K562 (cell line): ENCODE measurements at regions not wholly inside any gene's neighbourhood (a gene's known extent, or its start where the extent isn't known, plus 50 kb on each side); places are given as distances from the start of the nearest gene placed in this dataset.

Source experiments
- ATAC-seq: fragments of 200-7000 bp; cut with Tn5 transposase; 3 replicates; pipeline ENCODE4 v1.9.1; 2020; ENCODE audit warnings: moderate library complexity
- BruUV-seq: library from RNA; stranded (reverse); fragments of 400-500 nt; replicated peaks from 2 replicates; lab custom pipeline; 2021; lab: Mats Ljungman, UMichigan
- CTCF ChIA-PET: fragments of 300-600 bp; formaldehyde crosslinking; extraction: SDS; loops from one replicate; lab custom pipeline; 2021; ENCODE audit warnings: low intra/inter-chr PET ratio; lab: Yijun Ruan, JAX
- POLR2A ChIA-PET: fragments of 300-600, 350-650 bp; sonication (Branson Sonifier 250); formaldehyde crosslinking; extraction: SDS; loops from one replicate; lab custom pipeline; 2021; ENCODE audit warnings: antibody characterized with exemption, inconsistent platforms; lab: Yijun Ruan, JAX
- DNase-seq, 4 experiments: peaks; one replicate each; pipeline versions ENCODE4 v3.0.0 to v3.0.0-alpha.2; 2011 to 2018; ENCODE audit warnings: low spot score in 3 of 4, mixed read lengths in 3 of 4; ENCODE audit errors: extremely low read depth in 1 of 4
- FAIRE-seq: peaks from 2 replicates; lab custom pipeline; 2011; peaks lifted over from hg19 to GRCh38; lab: Jason Lieb, UNC
- H2AFZ ChIP-seq: 2 replicates; pipeline ENCODE4 v1.6.0; 2011; ENCODE audit warnings: low read depth, low read length, control low read depth, inconsistent platforms
- H3K27ac ChIP-seq: fragments of 200-600 bp; 3 replicates; pipeline ENCODE4 v1.8.0; 2011; ENCODE audit warnings: low read depth, mild to moderate bottlenecking, control low read depth, inconsistent platforms, low read length, moderate library complexity, mixed read lengths; ENCODE audit errors: extremely low read depth
- H3K27me3 ChIP-seq, 2 experiments: fragments of 300-600 bp in 1 of 2; 2 replicates in 1 of 2; 3 replicates in 1 of 2; pipeline versions ENCODE4 v1.6.0 to v1.8.0; 2011; ENCODE audit warnings: inconsistent platforms in 2 of 2, low read length in 2 of 2, mild to moderate bottlenecking in 1 of 2, mixed read lengths in 1 of 2, moderate library complexity in 1 of 2; ENCODE audit not compliant: control insufficient read depth in 2 of 2, insufficient read depth in 2 of 2
- H3K36me3 ChIP-seq: fragments of 300-600 bp; 3 replicates; pipeline ENCODE4 v1.8.0; 2011; ENCODE audit warnings: mild to moderate bottlenecking, low read length, inconsistent platforms; ENCODE audit not compliant: control insufficient read depth, insufficient read depth
- H3K4me1 ChIP-seq, 2 experiments: fragments of 200-600 bp in 1 of 2; replicated peaks in 1 of 2; 2 replicates in 1 of 2; 3 replicates in 1 of 2; pipeline versions ENCODE4 v1.5.1 to v1.8.0; 2011; ENCODE audit warnings: inconsistent platforms in 2 of 2, low read length in 2 of 2, mild to moderate bottlenecking in 1 of 2, mixed read lengths in 1 of 2, moderate library complexity in 1 of 2; ENCODE audit not compliant: control insufficient read depth in 2 of 2, insufficient read depth in 2 of 2
- H3K4me2 ChIP-seq: 2 replicates; pipeline ENCODE4 v1.6.1; 2011; ENCODE audit warnings: low read length, control low read depth, inconsistent platforms, mixed read lengths; ENCODE audit not compliant: insufficient read depth
- H3K4me3 ChIP-seq: fragments of 200-600 bp; sonication (generic), shearing (Covaris generic); 2 replicates; pipeline ENCODE4 v1.5.1; 2016; ENCODE audit warnings: control low read depth, inconsistent platforms
- H3K79me2 ChIP-seq: fragments of 200-600 bp; 3 replicates; pipeline ENCODE4 v1.8.0; 2011; ENCODE audit warnings: low read length, inconsistent platforms; ENCODE audit not compliant: control insufficient read depth, insufficient read depth
- H3K9ac ChIP-seq, 2 experiments: 2 replicates each; pipeline versions ENCODE4 v1.6.0 to v1.6.1; 2011; ENCODE audit warnings: low read depth in 2 of 2, low read length in 2 of 2, control low read depth in 1 of 2, inconsistent platforms in 1 of 2, mild to moderate bottlenecking in 1 of 2, mixed read lengths in 1 of 2; ENCODE audit not compliant: insufficient read depth in 1 of 2
- H3K9me1 ChIP-seq: one replicate; pipeline ENCODE4 v1.6.0; 2011; ENCODE audit warnings: inconsistent platforms, mild to moderate bottlenecking, low read length, moderate library complexity; ENCODE audit not compliant: control insufficient read depth, insufficient read depth
- H3K9me3 ChIP-seq: replicated peaks from 2 replicates; pipeline ENCODE4 v1.5.1; 2011; ENCODE audit warnings: low read depth, low read length, inconsistent platforms; ENCODE audit not compliant: control insufficient read depth, insufficient read depth
- H4K20me1 ChIP-seq: replicated peaks from 2 replicates; pipeline ENCODE4 v1.6.1; 2011; ENCODE audit warnings: low read length, inconsistent platforms, mixed read lengths; ENCODE audit not compliant: control insufficient read depth, insufficient read depth
- BCLAF1 ChIP-seq, 2 experiments: fragments of 450-650 bp in 1 of 2; IDR thresholded peaks; 2 replicates each; pipeline ENCODE4 v1.6.1; 2011 to 2017; ENCODE audit warnings: low read depth in 2 of 2, antibody characterized with exemption in 1 of 2, borderline replicate concordance in 1 of 2, low read length in 1 of 2, mild to moderate bottlenecking in 1 of 2, mixed read lengths in 1 of 2; ENCODE audit not compliant: control insufficient read depth in 1 of 2
- CREB3L1 ChIP-seq: fragments of 450-650 bp; IDR thresholded peaks from 2 replicates; pipeline ENCODE4 v1.6.1; 2014; ENCODE audit warnings: low read depth, mild to moderate bottlenecking, moderate library complexity, borderline replicate concordance
- E4F1 ChIP-seq: fragments of 250-450 bp; sonication (Bioruptor Pico); IDR thresholded peaks from 2 replicates; pipeline ENCODE4 v1.5.0; 2021; ENCODE audit warnings: mild to moderate bottlenecking, borderline replicate concordance
- HOXB6 ChIP-seq: fragments of 250-450 bp; sonication (Bioruptor Pico); IDR thresholded peaks from 2 replicates; pipeline ENCODE4 v1.5.1; 2022; ENCODE audit warnings: mild to moderate bottlenecking, borderline replicate concordance
- KLF10 ChIP-seq: fragments of 250-450 bp; sonication (Bioruptor Pico); IDR thresholded peaks from 2 replicates; pipeline ENCODE4 v1.6.1; 2021; ENCODE audit warnings: matching md5 sums
- NFXL1 ChIP-seq: fragments of 450-650 bp; formaldehyde crosslinking; IDR thresholded peaks from 2 replicates; pipeline ENCODE4 v1.4.0; 2021; ENCODE audit warnings: mild to moderate bottlenecking
- PHB ChIP-seq: fragments of 250-450 bp; sonication (Bioruptor Pico); IDR thresholded peaks from 2 replicates; pipeline ENCODE4 v1.5.0; 2021
- ZBTB34 ChIP-seq: fragments of 250-450 bp; sonication (Bioruptor Pico); IDR thresholded peaks from 2 replicates; pipeline ENCODE4 v1.8.0; 2021; ENCODE audit warnings: mild to moderate bottlenecking, moderate library complexity
- ZNF696 ChIP-seq: fragments of 250-450 bp; sonication (Bioruptor Pico); conservative IDR thresholded peaks from 2 replicates; pipeline ENCODE4 v1.4.0; 2020; ENCODE audit warnings: mild to moderate bottlenecking, moderate library complexity
- WGBS: fragments of 100-300 bp; shearing (Covaris generic); methylation state at CpG from one replicate; pipeline ENCODE4 v1.1.6; 2016; ENCODE audit warnings: low coverage, mixed read lengths; ENCODE audit not compliant: insufficient coverage; ENCODE audit errors: missing lambda C conversion rate; 5-methylcytosine and 5-hydroxymethylcytosine counted together
- in situ Hi-C: fragments of 300-500 bp; cut with MboI; formaldehyde crosslinking; loops from 4 replicates; pipeline ENCODE4 v1.15.0; 2018; ENCODE audit warnings: inconsistent platforms, mixed read lengths
- intact Hi-C: fragments of 100-400 bp; cut with micrococcal nuclease; formaldehyde crosslinking; loops from 2 replicates; pipeline ENCODE4 v1.14.2; 2022

GRCh38 chr16:56122251-56122650 is 69.0 kb upstream of the GNAO1 start:
- no peak overlapping the region for H3K4me3 ChIP-seq
- H3K9ac ChIP-seq = no peak overlapping the region
- TF ChIP-seq PHB (CRISPR knock-in tag) (no peak), ZBTB34 (CRISPR knock-in tag) (no peak), HOXB6 (CRISPR knock-in tag) (no peak), E4F1 (no peak), KLF10 (no peak), BCLAF1 (IDR thresholded peaks at IDR 0.05; ENCODE audit: borderline replicate concordance in 1 of 2, control insufficient read depth in 1 of 2, low read depth in 2 of 2, low read length in 1 of 2) (no peak), CREB3L1 (no peak), NFXL1 (CRISPR knock-in tag) (no peak), ZNF696 (CRISPR knock-in tag) (no peak)
- 4% methylated on average over 2 of the region's 2 CpGs for WGBS
- ATAC-seq (no peak), DNase-seq (no peak), FAIRE-seq (no peak)
- no peak overlapping the region for H3K27ac ChIP-seq
- intact Hi-C loops (no loop called here), in situ Hi-C loops (no loop called here)
- no TSS peak for BruUV-seq
- H3K4me2 ChIP-seq = no peak overlapping the region
- ChIA-PET POLR2A (interaction anchor here (0.6 to 1.7 kb wide), 3 partner anchors 9 to 40 kb away, joined by 3 to 6 read pairs (median 3); no protein-coding TSS in a partner anchor), CTCF (no interaction called here)
- H3K9me1 ChIP-seq = no peaks in the 10 kb centered on the region
- no peaks in the 10 kb centered on the region for H3K36me3 ChIP-seq
- H2AFZ ChIP-seq = no peak overlapping the region
- H3K4me1 ChIP-seq = no peaks in the 10 kb centered on the region
- H3K79me2 ChIP-seq = no peaks in the 10 kb centered on the region
- H3K27me3 ChIP-seq = no peaks in the 10 kb centered on the region; a peak in 2 of 5 replicates
- no peaks in the 10 kb centered on the region for H4K20me1 ChIP-seq
- H3K9me3 ChIP-seq = no peaks in the 10 kb centered on the region
